ENCODE measurements at regions not wholly inside any gene's neighbourhood (a gene's known extent, or its start where the extent isn't known, plus 50 kb on each side); places are given as distances from the start of the nearest gene placed in this dataset.

DNA sequence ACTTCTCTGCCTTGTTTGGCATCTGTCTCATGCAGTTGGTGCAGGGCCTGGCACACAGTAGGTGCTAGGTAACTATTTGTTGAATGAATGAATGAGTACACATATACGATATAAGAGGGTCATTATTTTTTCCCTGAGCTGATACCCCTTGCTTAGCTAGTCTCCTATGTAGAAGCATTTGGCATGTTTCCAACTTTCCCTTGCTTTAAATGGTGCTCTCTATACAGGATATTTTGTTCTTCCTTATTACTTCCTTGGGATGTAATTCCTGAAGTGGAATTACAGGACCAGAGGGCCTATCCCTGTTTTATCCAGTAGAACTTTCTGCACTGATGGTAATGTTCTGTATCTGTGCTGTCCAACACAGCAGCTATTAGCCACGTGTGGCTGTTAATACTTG, 250.1 kb upstream of the PWP1 start:
- TF ChIP-seq ZFP30 (CRISPR knock-in tag; IDR thresholded peaks at IDR 0.05; ENCODE audit: borderline replicate concordance) (no peak), ZNF184 (CRISPR knock-in tag; IDR thresholded peaks at IDR 0.05) (no peak)
- TF ChIP-seq, protein P1, sequence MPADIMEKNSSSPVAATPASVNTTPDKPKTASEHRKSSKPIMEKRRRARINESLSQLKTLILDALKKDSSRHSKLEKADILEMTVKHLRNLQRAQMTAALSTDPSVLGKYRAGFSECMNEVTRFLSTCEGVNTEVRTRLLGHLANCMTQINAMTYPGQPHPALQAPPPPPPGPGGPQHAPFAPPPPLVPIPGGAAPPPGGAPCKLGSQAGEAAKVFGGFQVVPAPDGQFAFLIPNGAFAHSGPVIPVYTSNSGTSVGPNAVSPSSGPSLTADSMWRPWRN (IDR thresholded peaks at IDR 0.05; ENCODE audit: low read depth), result no peak
